ENCODE measurements at regions not wholly inside any gene's neighbourhood (a gene's known extent, or its start where the extent isn't known, plus 50 kb on each side); places are given as distances from the start of the nearest gene placed in this dataset.

DNA sequence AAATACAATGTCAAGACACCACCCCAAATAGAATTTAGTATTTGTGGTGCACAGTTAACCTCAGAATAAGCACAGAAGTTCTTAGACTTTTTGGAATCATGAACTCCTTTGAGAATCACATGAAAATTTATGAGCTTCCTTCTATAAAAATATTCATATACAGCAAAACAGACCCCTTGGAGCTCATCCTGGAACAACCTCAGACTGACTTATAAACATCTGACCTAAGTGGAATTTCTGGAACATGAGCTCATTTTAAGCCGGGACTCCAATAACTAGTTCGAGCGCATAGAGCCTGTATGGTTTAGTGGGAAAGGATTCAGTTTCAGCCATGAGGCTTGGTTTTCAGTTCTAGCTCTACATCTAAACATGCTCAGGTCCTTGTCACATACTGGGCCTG, 192.3 kb downstream of the DEPDC1B start:
- no peak for TF ChIP-seq GATA2 (IDR thresholded peaks at IDR 0.05; ENCODE audit: low read depth, low read length)
- TF ChIP-seq GATA3 (IDR thresholded peaks at IDR 0.05; ENCODE audit: low read depth, low read length), result no peak

All from SH-SY5Y (cell line).